ENCODE measurements at regions not wholly inside any gene's neighbourhood (a gene's known extent, or its start where the extent isn't known, plus 50 kb on each side); places are given as distances from the start of the nearest gene placed in this dataset.

DNA sequence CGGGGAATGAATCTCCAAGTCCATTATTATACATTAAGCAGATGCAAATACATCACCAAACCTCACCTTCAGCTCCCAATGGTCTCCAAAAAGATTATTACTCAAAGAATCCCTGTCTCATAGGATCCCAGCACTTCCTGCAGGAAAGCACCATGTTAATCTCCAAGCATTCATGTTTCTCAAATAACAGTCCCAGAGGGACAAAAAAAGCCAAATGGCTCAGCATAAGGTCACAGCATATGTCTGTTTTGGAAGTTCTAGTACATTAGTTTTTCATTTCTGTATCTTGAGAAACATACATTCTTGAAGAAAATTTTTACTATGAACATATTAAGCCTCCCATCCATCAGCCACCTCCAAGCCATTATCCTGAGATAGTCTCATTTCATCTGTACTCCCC is 103.3 kb downstream of the METTL4 start:
- TF ChIP-seq CTCF (IDR thresholded peaks at IDR 0.05; ENCODE audit: low read length) (no peak), EZH2 (optimal IDR thresholded peaks at IDR 0.05; ENCODE audit: low read depth, low read length) (no peak)
